ENCODE measurements at regions not wholly inside any gene's neighbourhood (a gene's known extent, or its start where the extent isn't known, plus 50 kb on each side); places are given as distances from the start of the nearest gene placed in this dataset.

- TF ChIP-seq POLR2A (IDR thresholded peaks at IDR 0.05; ENCODE audit: extremely low read depth, insufficient read length) = no peak
- TF ChIP-seq CTCF (IDR thresholded peaks at IDR 0.05; ENCODE audit: low read depth, low read length) = no peak
- no peak for TF ChIP-seq MAX (IDR thresholded peaks at IDR 0.05; ENCODE audit: low read depth, low read length)
- TF ChIP-seq MYC (IDR thresholded peaks at IDR 0.05; ENCODE audit: low read depth, low read length) = no peak
Observed at GRCh38 chr16:9399573-9399972, 308.1 kb downstream of the HAPSTR1 start.

All from NB4 (cell line).